ENCODE measurements at regions not wholly inside any gene's neighbourhood (a gene's known extent, or its start where the extent isn't known, plus 50 kb on each side); places are given as distances from the start of the nearest gene placed in this dataset.
"Not testable (repeated sequence)": the region's sequence is repeated elsewhere in the genome, so short reads cannot be mapped to it uniquely, and the experiment has no call there.

DNA sequence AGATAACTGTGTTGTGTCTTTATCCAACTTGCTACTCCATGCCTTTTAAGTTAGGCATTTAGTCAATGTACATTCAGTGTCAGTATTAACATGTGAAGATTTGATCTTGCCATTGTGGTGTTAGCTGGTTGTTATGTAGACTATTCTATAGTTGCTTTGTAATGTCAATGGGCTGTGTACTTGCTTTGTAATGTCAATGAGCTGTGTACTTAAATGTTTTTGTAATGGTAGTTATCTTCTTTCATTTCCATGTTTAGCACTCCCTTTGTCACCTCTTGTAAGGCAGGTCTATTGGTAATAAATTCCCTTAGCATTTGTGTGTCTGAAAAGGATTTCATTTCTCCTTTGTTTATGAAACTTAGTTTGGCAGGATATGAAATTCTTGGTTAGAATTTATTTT, 53.4 kb downstream of the MC4R start:
- DNase-seq (no peak), ATAC-seq (no peak)
- intact Hi-C loops (cut with DNase I, micrococcal nuclease) = no loop called here

GRCh38 chr18:60311676-60312360, 60.8 kb downstream of the MC4R start:
- intact Hi-C loops (cut with DNase I, micrococcal nuclease) = no loop called here
- no peak for ATAC-seq
- DNase-seq = no peak

GRCh38 chr18:60295674-60296073, 76.9 kb downstream of the MC4R start:
- DNase-seq (no peak), ATAC-seq (peak; percentile 74)
- intact Hi-C loops (cut with DNase I, micrococcal nuclease) = no loop called here

GRCh38 chr18:60292186-60292585, 80.4 kb downstream of the MC4R start:
- intact Hi-C loops (cut with DNase I, micrococcal nuclease) = no loop called here
- ATAC-seq = no peak

GRCh38 chr18:60279391-60279790, 93.2 kb downstream of the MC4R start:
- intact Hi-C loops (cut with DNase I, micrococcal nuclease) = no loop called here
- no peak for ATAC-seq

More at GRCh38 chr18:60292186-60292585, 80.4 kb downstream of the MC4R start:
- no peak for DNase-seq

DNA sequence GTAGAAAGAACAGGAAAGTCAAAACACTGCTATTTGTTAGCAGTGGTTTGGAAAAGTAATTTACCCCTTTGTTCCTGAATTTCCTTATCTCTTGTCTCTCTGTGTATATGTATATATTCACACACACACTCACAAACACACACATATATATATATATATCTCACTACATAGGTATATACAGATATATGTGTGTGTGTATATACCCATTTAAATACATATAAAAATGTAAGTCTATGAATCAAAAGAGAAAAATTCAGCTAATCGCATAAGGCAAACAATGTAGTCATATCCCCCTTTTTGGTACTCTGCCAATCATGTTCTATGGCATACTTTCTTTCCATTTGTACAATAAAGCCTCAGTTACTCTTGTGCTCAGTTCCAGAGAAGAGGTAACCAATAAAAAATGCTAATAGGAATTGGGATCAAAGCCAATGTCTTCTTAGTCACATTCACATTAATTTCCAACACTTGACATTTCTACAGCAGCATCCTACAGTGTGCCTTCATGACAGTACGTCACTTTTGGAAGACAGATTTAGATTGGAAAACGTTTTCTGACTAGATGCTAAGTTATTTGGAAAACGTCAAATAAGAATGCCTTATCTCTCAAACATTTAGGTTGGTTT, 94.6 kb downstream of the MC4R start:
- intact Hi-C loops (cut with DNase I, micrococcal nuclease) = no loop called here
- DNase-seq = no peak
- ATAC-seq = no peak

More at GRCh38 chr18:60279391-60279790, 93.2 kb downstream of the MC4R start:
- DNase-seq = no peak

DNA sequence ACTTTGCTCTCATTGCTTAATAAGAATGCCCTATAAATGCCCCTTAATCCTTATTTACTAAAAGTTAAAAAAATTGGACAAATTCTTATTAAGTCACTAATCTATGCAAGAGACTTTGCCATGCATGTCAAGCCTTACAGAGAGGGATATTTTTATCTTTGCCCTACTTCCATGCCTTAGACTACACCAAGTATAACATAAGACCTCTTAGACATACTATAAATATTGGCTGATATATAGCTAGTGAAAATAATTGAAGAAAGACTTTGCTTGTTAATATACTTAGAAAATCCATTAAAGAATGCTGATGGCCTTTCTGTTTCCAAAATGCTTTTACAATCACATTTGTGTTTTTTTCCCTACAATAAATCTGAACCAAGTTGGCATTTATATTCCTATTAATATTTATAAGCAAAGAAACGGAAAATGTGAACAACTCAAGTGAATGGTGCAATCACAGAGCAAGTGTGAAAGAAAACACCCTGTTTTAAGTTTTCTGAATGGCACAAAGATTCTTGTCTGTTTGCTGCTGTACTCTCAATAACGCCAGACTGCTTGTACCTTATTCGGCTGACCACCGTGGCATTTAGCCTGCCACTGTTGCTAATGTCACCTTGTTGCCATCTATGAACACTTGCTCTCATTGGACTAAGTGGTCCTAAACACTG, 105.0 kb downstream of the MC4R start:
- DNase-seq = no peak
- ATAC-seq = no peak
- intact Hi-C loops (cut with DNase I, micrococcal nuclease) = no loop called here

- intact Hi-C loops (cut with DNase I, micrococcal nuclease) = no loop called here
- ATAC-seq (no peak), DNase-seq (no peak)
Measured at GRCh38 chr18:60266558-60266957, 106.0 kb downstream of the MC4R start.

GRCh38 chr18:60259052-60259681, 113.4 kb downstream of the MC4R start:
- DNase-seq (no peak), ATAC-seq (no peak)
- intact Hi-C loops (cut with DNase I, micrococcal nuclease) = no loop called here

DNA sequence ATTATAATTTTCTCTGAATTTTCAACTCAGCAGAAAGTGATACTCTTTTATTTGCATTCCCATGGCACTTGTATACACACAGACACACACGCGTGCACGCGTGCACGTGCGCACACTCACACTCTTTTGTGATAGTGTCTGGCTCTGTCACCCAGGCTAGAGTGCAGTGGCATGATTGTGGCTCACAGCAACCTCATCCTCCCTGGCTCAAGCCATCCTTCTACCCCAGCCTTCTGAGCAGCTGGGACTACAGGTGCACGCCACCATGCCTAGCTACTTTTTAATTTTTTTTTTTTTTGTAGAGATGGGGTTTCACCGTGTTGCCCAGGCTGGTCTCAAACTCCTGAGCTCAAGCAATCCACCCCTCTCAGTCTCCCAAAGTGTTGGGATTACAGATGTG, 123.2 kb downstream of the MC4R start:
- no peak for DNase-seq
- ATAC-seq = no peak
- intact Hi-C loops (cut with DNase I, micrococcal nuclease) = no loop called here

- intact Hi-C loops (cut with DNase I, micrococcal nuclease) = no loop called here
- peak; percentile 67 for ATAC-seq
- no peak for DNase-seq
Measured at GRCh38 chr18:60248336-60249330, 123.9 kb downstream of the MC4R start.

DNA sequence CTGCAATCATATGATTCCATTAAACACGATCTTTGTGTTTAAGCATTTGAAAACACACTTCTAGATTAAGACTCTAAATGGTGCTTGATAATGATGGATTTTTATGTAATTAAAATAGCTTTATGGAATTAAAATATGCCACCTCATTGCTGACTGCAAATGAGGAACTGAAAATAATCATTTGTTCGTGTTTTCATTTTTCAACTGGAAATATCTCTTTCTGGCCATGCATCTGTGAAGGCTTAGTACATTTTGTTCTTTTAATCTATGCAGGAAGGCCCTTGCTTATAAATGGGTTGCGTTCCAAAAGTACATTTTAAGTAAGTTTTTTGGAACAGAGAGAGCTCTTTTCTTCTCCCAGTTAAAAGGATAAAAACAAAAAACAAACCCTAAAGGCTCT, 125.5 kb downstream of the MC4R start:
- no peak for DNase-seq
- intact Hi-C loops (cut with DNase I, micrococcal nuclease) = no loop called here
- no peak for ATAC-seq

- intact Hi-C loops (cut with DNase I, micrococcal nuclease) = no loop called here
- DNase-seq = no peak
- no peak for ATAC-seq
Measured at GRCh38 chr18:60246606-60247005, 126.0 kb downstream of the MC4R start.

- intact Hi-C loops (cut with DNase I, micrococcal nuclease) = no loop called here
- DNase-seq = no peak
- no peak for ATAC-seq
Measured at GRCh38 chr18:60245096-60245495, 127.5 kb downstream of the MC4R start.

- ATAC-seq; intact Hi-C loops (cut with DNase I, micrococcal nuclease); DNase-seq: not testable (repeated sequence)
Measured at GRCh38 chr18:60239024-60239710, 133.4 kb downstream of the MC4R start.

- intact Hi-C loops (cut with DNase I, micrococcal nuclease) = no loop called here
- no peak for DNase-seq
- ATAC-seq = no peak
Measured at GRCh38 chr18:60235164-60235563, 137.4 kb downstream of the MC4R start.

DNA sequence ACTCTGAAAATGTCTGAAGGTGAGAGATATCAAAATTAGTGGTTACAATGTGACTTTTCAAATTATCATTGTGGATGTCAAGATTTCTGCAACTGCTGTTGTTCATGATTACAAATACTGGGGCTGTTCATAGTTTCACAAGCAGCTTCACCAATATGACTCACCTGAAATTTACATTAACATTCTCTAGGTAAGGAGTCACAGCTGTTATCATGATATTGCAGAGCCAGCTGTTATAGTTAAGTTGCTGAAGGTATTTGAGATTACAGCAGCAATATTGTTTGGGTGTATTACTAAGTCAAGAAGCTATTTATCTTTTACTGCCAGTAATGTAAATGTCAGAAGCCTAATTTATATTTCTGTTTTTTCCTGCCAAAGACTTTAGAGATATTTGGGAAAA, 140.0 kb downstream of the MC4R start:
- ATAC-seq = peak; percentile 73
- DNase-seq = no peak
- intact Hi-C loops (cut with DNase I, micrococcal nuclease) = no loop called here

All from left colon (tissue), 2 donors.